K562 (cell line): ENCODE measurements at regions not wholly inside any gene's neighbourhood (a gene's known extent, or its start where the extent isn't known, plus 50 kb on each side); places are given as distances from the start of the nearest gene placed in this dataset.

Experiments
- ATAC-seq: fragments of 200-7000 bp; cut with Tn5 transposase; 3 replicates; pipeline ENCODE4 v1.9.1; 2020; ENCODE audit warnings: moderate library complexity
- BruUV-seq: library from RNA; stranded (reverse); fragments of 400-500 nt; replicated peaks from 2 replicates; lab custom pipeline; 2021; lab: Mats Ljungman, UMichigan
- CTCF ChIA-PET: fragments of 300-600 bp; formaldehyde crosslinking; extraction: SDS; loops from one replicate; lab custom pipeline; 2021; ENCODE audit warnings: low intra/inter-chr PET ratio; lab: Yijun Ruan, JAX
- POLR2A ChIA-PET: fragments of 300-600, 350-650 bp; sonication (Branson Sonifier 250); formaldehyde crosslinking; extraction: SDS; loops from one replicate; lab custom pipeline; 2021; ENCODE audit warnings: antibody characterized with exemption, inconsistent platforms; lab: Yijun Ruan, JAX
- DNase-seq, 4 experiments: peaks; one replicate each; pipeline versions ENCODE4 v3.0.0 to v3.0.0-alpha.2; 2011 to 2018; ENCODE audit warnings: low spot score in 3 of 4, mixed read lengths in 3 of 4; ENCODE audit errors: extremely low read depth in 1 of 4
- FAIRE-seq: peaks from 2 replicates; lab custom pipeline; 2011; peaks lifted over from hg19 to GRCh38; lab: Jason Lieb, UNC
- H2AFZ ChIP-seq: 2 replicates; pipeline ENCODE4 v1.6.0; 2011; ENCODE audit warnings: low read depth, low read length, control low read depth, inconsistent platforms
- H3K27ac ChIP-seq: fragments of 200-600 bp; 3 replicates; pipeline ENCODE4 v1.8.0; 2011; ENCODE audit warnings: low read depth, mild to moderate bottlenecking, control low read depth, inconsistent platforms, low read length, moderate library complexity, mixed read lengths; ENCODE audit errors: extremely low read depth
- H3K27me3 ChIP-seq, 2 experiments: fragments of 300-600 bp in 1 of 2; 2 replicates in 1 of 2; 3 replicates in 1 of 2; pipeline versions ENCODE4 v1.6.0 to v1.8.0; 2011; ENCODE audit warnings: inconsistent platforms in 2 of 2, low read length in 2 of 2, mild to moderate bottlenecking in 1 of 2, mixed read lengths in 1 of 2, moderate library complexity in 1 of 2; ENCODE audit not compliant: control insufficient read depth in 2 of 2, insufficient read depth in 2 of 2
- H3K36me3 ChIP-seq: fragments of 300-600 bp; 3 replicates; pipeline ENCODE4 v1.8.0; 2011; ENCODE audit warnings: mild to moderate bottlenecking, low read length, inconsistent platforms; ENCODE audit not compliant: control insufficient read depth, insufficient read depth
- H3K4me1 ChIP-seq, 2 experiments: fragments of 200-600 bp in 1 of 2; replicated peaks in 1 of 2; 2 replicates in 1 of 2; 3 replicates in 1 of 2; pipeline versions ENCODE4 v1.5.1 to v1.8.0; 2011; ENCODE audit warnings: inconsistent platforms in 2 of 2, low read length in 2 of 2, mild to moderate bottlenecking in 1 of 2, mixed read lengths in 1 of 2, moderate library complexity in 1 of 2; ENCODE audit not compliant: control insufficient read depth in 2 of 2, insufficient read depth in 2 of 2
- H3K4me2 ChIP-seq: 2 replicates; pipeline ENCODE4 v1.6.1; 2011; ENCODE audit warnings: low read length, control low read depth, inconsistent platforms, mixed read lengths; ENCODE audit not compliant: insufficient read depth
- H3K4me3 ChIP-seq: fragments of 200-600 bp; sonication (generic), shearing (Covaris generic); 2 replicates; pipeline ENCODE4 v1.5.1; 2016; ENCODE audit warnings: control low read depth, inconsistent platforms
- H3K79me2 ChIP-seq: fragments of 200-600 bp; 3 replicates; pipeline ENCODE4 v1.8.0; 2011; ENCODE audit warnings: low read length, inconsistent platforms; ENCODE audit not compliant: control insufficient read depth, insufficient read depth
- H3K9ac ChIP-seq, 2 experiments: 2 replicates each; pipeline versions ENCODE4 v1.6.0 to v1.6.1; 2011; ENCODE audit warnings: low read depth in 2 of 2, low read length in 2 of 2, control low read depth in 1 of 2, inconsistent platforms in 1 of 2, mild to moderate bottlenecking in 1 of 2, mixed read lengths in 1 of 2; ENCODE audit not compliant: insufficient read depth in 1 of 2
- H3K9me1 ChIP-seq: one replicate; pipeline ENCODE4 v1.6.0; 2011; ENCODE audit warnings: inconsistent platforms, mild to moderate bottlenecking, low read length, moderate library complexity; ENCODE audit not compliant: control insufficient read depth, insufficient read depth
- H3K9me3 ChIP-seq: replicated peaks from 2 replicates; pipeline ENCODE4 v1.5.1; 2011; ENCODE audit warnings: low read depth, low read length, inconsistent platforms; ENCODE audit not compliant: control insufficient read depth, insufficient read depth
- H4K20me1 ChIP-seq: replicated peaks from 2 replicates; pipeline ENCODE4 v1.6.1; 2011; ENCODE audit warnings: low read length, inconsistent platforms, mixed read lengths; ENCODE audit not compliant: control insufficient read depth, insufficient read depth
- BMI1 ChIP-seq: fragments of 150-350 bp; IDR thresholded peaks from 2 replicates; pipeline ENCODE4 v1.6.1; 2014; ENCODE audit warnings: low read length
- BRCA1 ChIP-seq, 2 experiments: fragments of 450-650 bp in 1 of 2; sonication (generic) in 1 of 2; formaldehyde crosslinking in 1 of 2; IDR thresholded peaks; 2 replicates each; pipeline versions ENCODE4 v1.5.0 to v1.6.1; 2017 to 2020; ENCODE audit warnings: mild to moderate bottlenecking in 1 of 2, missing genetic modification reagents in 1 of 2
- GTF2E2 ChIP-seq: fragments of 200-800 bp; sonication (Bioruptor generic); IDR thresholded peaks from 2 replicates; pipeline ENCODE4 v1.6.1; 2016; ENCODE audit warnings: missing genetic modification characterization, missing compliant biosample characterization
- HNRNPL ChIP-seq: fragments of 200-400 bp; formaldehyde crosslinking; IDR thresholded peaks from 2 replicates; pipeline ENCODE4 v1.6.1; 2017; ENCODE audit warnings: low read depth, mild to moderate bottlenecking, low read length
- NR0B1 ChIP-seq: fragments of 450-650 bp; IDR thresholded peaks from one replicate; pipeline ENCODE4 v1.6.1; 2018; ENCODE audit warnings: mild to moderate bottlenecking, moderate library complexity; ENCODE audit not compliant: partially characterized antibody
- NR2C2 ChIP-seq, 2 experiments: fragments of 200-800 bp in 1 of 2; sonication (Bioruptor generic) in 1 of 2; sonication (generic) in 1 of 2; formaldehyde crosslinking in 1 of 2; IDR thresholded peaks; 2 replicates each; pipeline versions ENCODE4 v1.6.1 to v1.8.0; 2016 to 2022; ENCODE audit warnings: mild to moderate bottlenecking in 1 of 2, missing compliant biosample characterization in 1 of 2, missing genetic modification characterization in 1 of 2, missing genetic modification reagents in 1 of 2
- SREBF1 ChIP-seq: fragments of 150-350 bp; IDR thresholded peaks from 2 replicates; pipeline ENCODE4 v1.6.1; 2014; ENCODE audit warnings: antibody characterized with exemption, low read depth, low read length, borderline replicate concordance
- TAL1 ChIP-seq: fragments of 450-650 bp; IDR thresholded peaks from 2 replicates; pipeline ENCODE4 v1.6.1; 2016; ENCODE audit warnings: mild to moderate bottlenecking
- ZBTB34 ChIP-seq: fragments of 250-450 bp; sonication (Bioruptor Pico); IDR thresholded peaks from 2 replicates; pipeline ENCODE4 v1.8.0; 2021; ENCODE audit warnings: mild to moderate bottlenecking, moderate library complexity
- ZNF253 ChIP-seq: fragments of 250-450 bp; sonication (Bioruptor Pico); conservative IDR thresholded peaks from 2 replicates; pipeline ENCODE4 v1.6.1; 2021; ENCODE audit warnings: mild to moderate bottlenecking
- ZNF778 ChIP-seq: fragments of 450-650 bp; formaldehyde crosslinking; IDR thresholded peaks from 2 replicates; pipeline ENCODE4 v1.4.0; 2020; ENCODE audit warnings: mild to moderate bottlenecking, moderate library complexity
- WGBS: fragments of 100-300 bp; shearing (Covaris generic); methylation state at CpG from one replicate; pipeline ENCODE4 v1.1.6; 2016; ENCODE audit warnings: low coverage, mixed read lengths; ENCODE audit not compliant: insufficient coverage; ENCODE audit errors: missing lambda C conversion rate; 5-methylcytosine and 5-hydroxymethylcytosine counted together
- in situ Hi-C: fragments of 300-500 bp; cut with MboI; formaldehyde crosslinking; loops from 4 replicates; pipeline ENCODE4 v1.15.0; 2018; ENCODE audit warnings: inconsistent platforms, mixed read lengths
- intact Hi-C: fragments of 100-400 bp; cut with micrococcal nuclease; formaldehyde crosslinking; loops from 2 replicates; pipeline ENCODE4 v1.14.2; 2022

GRCh38 chr20:17012546-17013226, 214.2 kb upstream of the PCSK2 start:
- CTCF ChIA-PET: no interaction called here
- no peak for DNase-seq
- no peaks in the 10 kb centered on the region for H3K27me3 ChIP-seq
- no peaks in the 10 kb centered on the region for H4K20me1 ChIP-seq
- TF ChIP-seq BMI1 (no peak), TAL1 (no peak), NR2C2 (CRISPR knock-in tag; IDR thresholded peaks at IDR 0.05) (no peak), NR2C2 (tag; IDR thresholded peaks at IDR 0.05) (no peak), ZNF253 (CRISPR knock-in tag) (no peak), GTF2E2 (tag) (no peak), NR0B1 (no peak), HNRNPL (no peak), ZBTB34 (no peak), BRCA1 (IDR thresholded peaks at IDR 0.05) (no peak), BRCA1 (CRISPR knock-in tag; IDR thresholded peaks at IDR 0.05) (no peak), ZNF778 (CRISPR knock-in tag) (no peak), SREBF1 (no peak)
- TF ChIP-seq, all 486 proteins: peak for 0
- 7% methylated on average over 7 of the region's 7 CpGs for WGBS
- no peak overlapping the region for H2AFZ ChIP-seq
- no peak overlapping the region for H3K9ac ChIP-seq
- H3K4me3 ChIP-seq: no peak overlapping the region
- no peaks in the 10 kb centered on the region for H3K9me3 ChIP-seq
- ATAC-seq: no peak
- no peak overlapping the region for H3K27ac ChIP-seq
- intact Hi-C loops: no loop called here
- POLR2A ChIA-PET: no interaction called here
- no peaks in the 10 kb centered on the region for H3K36me3 ChIP-seq
- H3K79me2 ChIP-seq: no peaks in the 10 kb centered on the region
- H3K4me1 ChIP-seq: no peaks in the 10 kb centered on the region
- no peak for FAIRE-seq
- in situ Hi-C loops: no loop called here
- no TSS peak for BruUV-seq
- H3K4me2 ChIP-seq: no peak overlapping the region
- H3K9me1 ChIP-seq: no peaks in the 10 kb centered on the region
